K562 (cell line): ENCODE measurements at regions not wholly inside any gene's neighbourhood (a gene's known extent, or its start where the extent isn't known, plus 50 kb on each side); places are given as distances from the start of the nearest gene placed in this dataset.

Source experiments
- NCOA1 ChIP-seq: fragments of 450-650 bp; IDR thresholded peaks from 2 replicates; pipeline ENCODE4 v1.6.1; 2016; ENCODE audit warnings: low read depth
- PHF21A ChIP-seq: fragments of 450-650 bp; IDR thresholded peaks from 2 replicates; pipeline ENCODE4 v1.6.1; 2017; ENCODE audit warnings: low read depth, borderline replicate concordance
- POLR2A ChIP-seq: fragments of 450-650 bp; conservative IDR thresholded peaks from 2 replicates; pipeline ENCODE4 v1.6.1; 2016
- TAF1 ChIP-seq: IDR thresholded peaks from 2 replicates; pipeline ENCODE4 v1.6.1; 2011; ENCODE audit warnings: mild to moderate bottlenecking, low read length, moderate library complexity; ENCODE audit not compliant: insufficient read depth, control insufficient read depth, severe bottlenecking; ENCODE audit errors: extremely low read depth
- ZFX ChIP-seq: sonication (generic); formaldehyde crosslinking; IDR thresholded peaks from 2 replicates; pipeline ENCODE4 v1.8.0; 2022; ENCODE audit warnings: mild to moderate bottlenecking, missing genetic modification reagents, moderate library complexity
- ZNF133 ChIP-seq: fragments of 250-450 bp; sonication (Bioruptor Pico); IDR thresholded peaks from 2 replicates; pipeline ENCODE4 v1.4.0; 2020; ENCODE audit warnings: mild to moderate bottlenecking
- TF ChIP-seq, protein P1 (sequence below): fragments of 450-650 bp; IDR thresholded peaks from 2 replicates; pipeline ENCODE4 v1.6.1; 2016

DNA sequence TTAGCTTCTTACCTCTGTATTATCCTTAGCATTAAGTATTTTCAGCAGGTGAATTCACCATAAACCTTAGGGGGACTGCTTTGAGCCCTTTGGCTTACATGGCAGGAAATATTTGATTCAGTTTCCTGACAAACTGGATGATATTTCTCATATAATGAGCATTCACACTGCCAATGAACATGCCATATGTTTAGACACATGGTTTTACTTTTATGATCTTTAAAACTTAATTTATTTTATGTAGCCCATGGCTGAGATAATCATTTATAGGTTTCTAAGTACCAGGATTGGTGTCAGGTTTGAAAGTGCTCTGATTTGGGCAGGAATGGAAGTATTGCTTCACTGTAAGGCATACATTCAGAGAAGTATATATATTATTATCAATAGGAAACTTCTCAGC is 319.1 kb downstream of the ZPLD1 start:
- no peak for TF ChIP-seq NCOA1
- TF ChIP-seq PHF21A = no peak
- TF ChIP-seq ZFX (CRISPR knock-in tag) = no peak
- TF ChIP-seq TAF1 = no peak
- TF ChIP-seq POLR2A = no peak
- TF ChIP-seq, protein P1, sequence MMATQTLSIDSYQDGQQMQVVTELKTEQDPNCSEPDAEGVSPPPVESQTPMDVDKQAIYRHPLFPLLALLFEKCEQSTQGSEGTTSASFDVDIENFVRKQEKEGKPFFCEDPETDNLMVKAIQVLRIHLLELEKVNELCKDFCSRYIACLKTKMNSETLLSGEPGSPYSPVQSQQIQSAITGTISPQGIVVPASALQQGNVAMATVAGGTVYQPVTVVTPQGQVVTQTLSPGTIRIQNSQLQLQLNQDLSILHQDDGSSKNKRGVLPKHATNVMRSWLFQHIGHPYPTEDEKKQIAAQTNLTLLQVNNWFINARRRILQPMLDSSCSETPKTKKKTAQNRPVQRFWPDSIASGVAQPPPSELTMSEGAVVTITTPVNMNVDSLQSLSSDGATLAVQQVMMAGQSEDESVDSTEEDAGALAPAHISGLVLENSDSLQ = no peak
- TF ChIP-seq ZNF133 (CRISPR knock-in tag) = no peak
